HL-60 (cell line): ENCODE measurements at regions not wholly inside any gene's neighbourhood (a gene's known extent, or its start where the extent isn't known, plus 50 kb on each side); places are given as distances from the start of the nearest gene placed in this dataset.
"Not testable (repeated sequence)": the region's sequence is repeated elsewhere in the genome, so short reads cannot be mapped to it uniquely, and the experiment has no call there.

Experiments used
- DNase-seq, 2 experiments: peaks; one replicate each; pipeline ENCODE4 v3.0.0-alpha.2; 2010 to 2020; ENCODE audit warnings: low read depth in 1 of 2, low spot score in 1 of 2
- H3K27ac ChIP-seq: fragments of 250-450 bp; sonication (Bioruptor Pico); replicated peaks from 2 replicates; pipeline ENCODE4 v1.5.1; 2020; ENCODE audit warnings: mild to moderate bottlenecking, moderate library complexity
- H3K27me3 ChIP-seq: fragments of 250-450 bp; sonication (Bioruptor Pico); 2 replicates; pipeline ENCODE4 v1.5.1; 2021; ENCODE audit warnings: mild to moderate bottlenecking, moderate library complexity; ENCODE audit not compliant: insufficient read depth, poor library complexity, severe bottlenecking
- H3K4me3 ChIP-seq: replicated peaks from 2 replicates; pipeline ENCODE4 v1.5.1; 2011; ENCODE audit warnings: mild to moderate bottlenecking, control low read depth, low read length; ENCODE audit not compliant: insufficient read depth
- GABPA ChIP-seq: IDR thresholded peaks from 2 replicates; pipeline ENCODE4 v1.6.1; 2012; ENCODE audit warnings: low read depth
- POLR2AphosphoS5 ChIP-seq: IDR thresholded peaks from 2 replicates; pipeline ENCODE4 v1.6.1; 2012; ENCODE audit warnings: low read depth
- SPI1 ChIP-seq: IDR thresholded peaks from 2 replicates; pipeline ENCODE4 v1.6.1; 2012; ENCODE audit warnings: low read depth, mild to moderate bottlenecking, borderline replicate concordance
- TF ChIP-seq, protein P1 (sequence below): IDR thresholded peaks from one replicate; pipeline ENCODE4 v1.5.1; 2011; ENCODE audit warnings: low read length, control low read depth, inconsistent platforms; ENCODE audit not compliant: insufficient read depth
- TF ChIP-seq, protein P2 (sequence below): IDR thresholded peaks from 2 replicates; pipeline ENCODE4 v1.6.1; 2012; ENCODE audit warnings: low read depth; ENCODE audit not compliant: insufficient replicate concordance

DNA sequence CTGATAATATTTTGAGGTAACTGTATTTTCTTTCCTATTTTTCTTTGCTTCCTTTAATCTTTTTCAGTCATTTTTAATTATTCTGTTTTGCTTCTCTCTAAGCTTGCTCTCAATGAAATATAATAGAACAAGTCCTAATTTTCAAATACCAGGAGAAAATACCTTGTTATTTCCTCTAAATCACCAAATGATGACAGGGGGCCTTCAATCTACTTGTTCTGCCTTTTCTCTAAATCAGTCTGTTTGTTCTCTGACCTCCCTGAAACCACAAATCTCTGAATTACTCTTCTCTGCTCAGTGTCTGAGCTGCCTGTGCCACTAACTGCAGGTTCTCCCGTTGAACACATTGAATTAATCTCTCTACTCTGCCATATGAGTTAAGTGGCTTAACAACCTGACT is 286.2 kb downstream of the C11orf87 start:
- DNase-seq = no peak
- TF ChIP-seq GABPA = no peak
- TF ChIP-seq, protein P1, sequence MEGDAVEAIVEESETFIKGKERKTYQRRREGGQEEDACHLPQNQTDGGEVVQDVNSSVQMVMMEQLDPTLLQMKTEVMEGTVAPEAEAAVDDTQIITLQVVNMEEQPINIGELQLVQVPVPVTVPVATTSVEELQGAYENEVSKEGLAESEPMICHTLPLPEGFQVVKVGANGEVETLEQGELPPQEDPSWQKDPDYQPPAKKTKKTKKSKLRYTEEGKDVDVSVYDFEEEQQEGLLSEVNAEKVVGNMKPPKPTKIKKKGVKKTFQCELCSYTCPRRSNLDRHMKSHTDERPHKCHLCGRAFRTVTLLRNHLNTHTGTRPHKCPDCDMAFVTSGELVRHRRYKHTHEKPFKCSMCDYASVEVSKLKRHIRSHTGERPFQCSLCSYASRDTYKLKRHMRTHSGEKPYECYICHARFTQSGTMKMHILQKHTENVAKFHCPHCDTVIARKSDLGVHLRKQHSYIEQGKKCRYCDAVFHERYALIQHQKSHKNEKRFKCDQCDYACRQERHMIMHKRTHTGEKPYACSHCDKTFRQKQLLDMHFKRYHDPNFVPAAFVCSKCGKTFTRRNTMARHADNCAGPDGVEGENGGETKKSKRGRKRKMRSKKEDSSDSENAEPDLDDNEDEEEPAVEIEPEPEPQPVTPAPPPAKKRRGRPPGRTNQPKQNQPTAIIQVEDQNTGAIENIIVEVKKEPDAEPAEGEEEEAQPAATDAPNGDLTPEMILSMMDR = no peak
- TF ChIP-seq SPI1 = no peak
- TF ChIP-seq, protein P2, sequence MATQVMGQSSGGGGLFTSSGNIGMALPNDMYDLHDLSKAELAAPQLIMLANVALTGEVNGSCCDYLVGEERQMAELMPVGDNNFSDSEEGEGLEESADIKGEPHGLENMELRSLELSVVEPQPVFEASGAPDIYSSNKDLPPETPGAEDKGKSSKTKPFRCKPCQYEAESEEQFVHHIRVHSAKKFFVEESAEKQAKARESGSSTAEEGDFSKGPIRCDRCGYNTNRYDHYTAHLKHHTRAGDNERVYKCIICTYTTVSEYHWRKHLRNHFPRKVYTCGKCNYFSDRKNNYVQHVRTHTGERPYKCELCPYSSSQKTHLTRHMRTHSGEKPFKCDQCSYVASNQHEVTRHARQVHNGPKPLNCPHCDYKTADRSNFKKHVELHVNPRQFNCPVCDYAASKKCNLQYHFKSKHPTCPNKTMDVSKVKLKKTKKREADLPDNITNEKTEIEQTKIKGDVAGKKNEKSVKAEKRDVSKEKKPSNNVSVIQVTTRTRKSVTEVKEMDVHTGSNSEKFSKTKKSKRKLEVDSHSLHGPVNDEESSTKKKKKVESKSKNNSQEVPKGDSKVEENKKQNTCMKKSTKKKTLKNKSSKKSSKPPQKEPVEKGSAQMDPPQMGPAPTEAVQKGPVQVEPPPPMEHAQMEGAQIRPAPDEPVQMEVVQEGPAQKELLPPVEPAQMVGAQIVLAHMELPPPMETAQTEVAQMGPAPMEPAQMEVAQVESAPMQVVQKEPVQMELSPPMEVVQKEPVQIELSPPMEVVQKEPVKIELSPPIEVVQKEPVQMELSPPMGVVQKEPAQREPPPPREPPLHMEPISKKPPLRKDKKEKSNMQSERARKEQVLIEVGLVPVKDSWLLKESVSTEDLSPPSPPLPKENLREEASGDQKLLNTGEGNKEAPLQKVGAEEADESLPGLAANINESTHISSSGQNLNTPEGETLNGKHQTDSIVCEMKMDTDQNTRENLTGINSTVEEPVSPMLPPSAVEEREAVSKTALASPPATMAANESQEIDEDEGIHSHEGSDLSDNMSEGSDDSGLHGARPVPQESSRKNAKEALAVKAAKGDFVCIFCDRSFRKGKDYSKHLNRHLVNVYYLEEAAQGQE = no peak
- no peak for TF ChIP-seq POLR2AphosphoS5
- Histone ChIP-seq H3K27me3 (no peaks in the 10 kb centered on the region), H3K27ac (no peak overlapping the region), H3K4me3 (no peak overlapping the region)

DNA sequence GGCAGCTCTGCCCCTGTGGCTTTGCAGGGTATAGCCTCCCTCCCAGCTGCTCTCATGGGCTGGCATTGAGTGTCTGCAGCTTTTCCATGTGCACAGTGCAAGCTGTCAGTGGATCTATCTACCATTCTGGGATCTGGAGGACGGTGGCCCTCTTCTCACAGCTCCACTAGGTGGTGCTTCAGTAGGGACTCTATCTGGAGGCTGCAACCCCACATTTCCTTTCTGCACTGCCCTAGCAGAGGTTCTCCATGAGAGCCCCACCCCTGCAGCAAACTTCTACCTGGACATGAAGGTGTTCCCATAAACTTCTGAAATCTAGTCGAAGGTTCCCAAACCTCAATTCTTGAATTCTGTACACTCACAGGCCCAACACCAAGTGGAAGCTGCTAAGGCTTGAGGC is 292.5 kb downstream of the C11orf87 start:
- H3K4me3 ChIP-seq, H3K27ac ChIP-seq, DNase-seq, H3K27me3 ChIP-seq: not testable (repeated sequence)

DNA sequence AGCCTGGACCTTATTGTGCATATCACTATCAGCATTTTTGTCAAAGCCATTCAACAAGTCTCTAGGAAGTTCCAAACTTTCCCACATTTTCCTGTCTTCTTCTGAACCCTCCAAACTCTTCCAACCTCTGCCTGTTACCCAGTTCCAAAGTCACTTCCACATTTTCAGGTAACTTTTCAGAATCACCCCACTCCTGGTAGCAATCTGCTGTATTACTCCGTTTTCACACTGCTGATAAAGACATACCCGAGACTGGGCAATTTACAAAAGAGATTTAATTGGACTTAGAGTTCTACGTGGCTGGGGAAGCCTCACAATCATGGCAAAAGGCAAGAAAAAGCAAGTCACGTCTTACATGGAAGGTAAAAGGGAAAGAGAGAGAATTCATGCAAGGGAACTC is 293.4 kb downstream of the C11orf87 start:
- DNase-seq, H3K27me3 ChIP-seq, H3K27ac ChIP-seq, H3K4me3 ChIP-seq: not testable (repeated sequence)

DNA sequence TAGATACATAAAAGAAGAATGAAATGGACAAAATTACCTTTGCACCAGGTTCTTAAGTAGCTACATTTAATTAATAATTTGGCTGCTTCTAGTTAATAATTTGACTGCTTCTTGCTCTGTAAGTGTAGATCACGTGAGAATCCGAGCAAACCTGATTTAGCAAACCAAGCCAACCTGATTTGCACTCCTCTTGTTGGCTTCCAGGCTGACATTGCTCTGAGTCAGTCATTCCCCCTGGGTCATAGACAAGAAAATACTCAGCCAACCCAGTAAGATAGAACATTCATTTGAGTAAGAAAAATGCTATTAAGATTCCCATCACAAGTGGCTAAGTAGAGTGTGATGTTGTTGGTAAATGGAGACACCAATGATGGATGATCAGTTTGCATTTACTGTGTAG is 304.1 kb downstream of the C11orf87 start:
- Histone ChIP-seq H3K27me3 (no peaks in the 10 kb centered on the region), H3K27ac (no peak overlapping the region), H3K4me3 (no peak overlapping the region)
- DNase-seq = no peak
- TF ChIP-seq GABPA = no peak
- no peak for TF ChIP-seq SPI1
- TF ChIP-seq, protein P1 = no peak
- no peak for TF ChIP-seq POLR2AphosphoS5
- TF ChIP-seq, protein P2 = no peak

DNA sequence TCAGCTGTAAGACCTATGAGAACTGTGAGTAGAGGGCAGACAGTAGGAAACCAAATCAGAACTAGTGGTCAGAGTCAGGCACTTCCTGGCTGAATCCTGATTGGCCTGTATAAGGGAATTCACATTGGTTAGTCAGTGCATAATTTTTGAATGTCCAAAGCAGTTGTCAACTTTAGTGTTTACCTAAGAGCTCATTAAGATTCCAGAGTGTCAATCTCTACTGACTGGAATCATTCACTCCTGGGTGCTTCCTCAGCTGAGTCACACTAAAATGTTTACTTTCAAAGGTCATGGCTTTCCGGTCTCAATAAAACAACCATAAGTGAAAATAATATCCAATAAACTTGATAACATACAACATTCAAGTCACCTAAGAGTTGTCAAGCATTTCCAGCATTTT is 306.1 kb downstream of the C11orf87 start:
- H3K27ac ChIP-seq = no peak overlapping the region
- TF ChIP-seq POLR2AphosphoS5 (no peak), GABPA (no peak), SPI1 (no peak)
- TF ChIP-seq, protein P1 = no peak
- TF ChIP-seq, protein P2 = no peak
- no peak for DNase-seq
- no peaks in the 10 kb centered on the region for H3K27me3 ChIP-seq
- no peak overlapping the region for H3K4me3 ChIP-seq
